H1 (cell line): ENCODE measurements at regions not wholly inside any gene's neighbourhood (a gene's known extent, or its start where the extent isn't known, plus 50 kb on each side); places are given as distances from the start of the nearest gene placed in this dataset.

ENCODE experiments used
- CTCF ChIA-PET: fragments of 300-600 bp; sonication (Branson Sonifier 250); formaldehyde crosslinking; loops from one replicate; lab custom pipeline; 2021; ENCODE audit not compliant: partially characterized antibody; lab: Charles Lee
- POLR2A ChIA-PET: fragments of 300-600 bp; sonication (Branson Sonifier 250); formaldehyde crosslinking; loops from one replicate; lab custom pipeline; 2021; ENCODE audit warnings: inconsistent platforms; ENCODE audit not compliant: partially characterized antibody; lab: Charles Lee
- DNase-seq, 2 experiments: peaks; one replicate each; pipeline versions ENCODE4 v3.0.0 to v3.0.0-alpha.2; 2010 to 2022; ENCODE audit warnings: low spot score in 2 of 2, low read depth in 1 of 2, mixed read lengths in 1 of 2
- FAIRE-seq: peaks from 2 replicates; lab custom pipeline; 2011; peaks lifted over from hg19 to GRCh38; lab: Jason Lieb, UNC
- H2AFZ ChIP-seq: 2 replicates; pipeline ENCODE4 v1.8.1; 2012; ENCODE audit warnings: low read length, inconsistent platforms
- H2AK5ac ChIP-seq: 2 replicates; pipeline ENCODE4 v1.6.1; 2013; ENCODE audit warnings: low read depth, low read length
- H2BK120ac ChIP-seq: replicated peaks from 2 replicates; pipeline ENCODE3; 2013; ENCODE audit warnings: low read depth, low read length, inconsistent platforms
- H2BK12ac ChIP-seq: 2 replicates; pipeline ENCODE4 v1.6.1; 2013; ENCODE audit warnings: low read depth, low read length
- H2BK15ac ChIP-seq: 2 replicates; pipeline ENCODE4 v1.6.1; 2013; ENCODE audit warnings: low read length
- H2BK20ac ChIP-seq: 2 replicates; pipeline ENCODE4 v1.6.1; 2013; ENCODE audit warnings: low read length
- H2BK5ac ChIP-seq: 2 replicates; pipeline ENCODE4 v1.6.1; 2013; ENCODE audit warnings: low read depth, low read length
- H3K14ac ChIP-seq: 2 replicates; pipeline ENCODE4 v1.6.1; 2013; ENCODE audit warnings: inconsistent platforms; ENCODE audit not compliant: insufficient read length
- H3K18ac ChIP-seq: 2 replicates; pipeline ENCODE4 v1.6.1; 2013; ENCODE audit warnings: low read length; ENCODE audit errors: extremely low read depth
- H3K23ac ChIP-seq: 2 replicates; pipeline ENCODE4 v1.6.1; 2013; ENCODE audit warnings: inconsistent platforms; ENCODE audit not compliant: insufficient read length
- H3K23me2 ChIP-seq: 2 replicates; pipeline ENCODE4 v1.6.1; 2013; ENCODE audit warnings: low read depth, low read length
- H3K27ac ChIP-seq: 2 replicates; pipeline ENCODE4 v1.6.1; 2011; ENCODE audit warnings: low read depth, low read length, inconsistent platforms
- H3K27me3 ChIP-seq, 4 experiments: replicated peaks in 1 of 4; 1 replicate in 1 of 4; 2 replicates in 3 of 4; pipeline versions ENCODE4 v1.6.1 to v1.8.1; 2011 to 2013; ENCODE audit warnings: low read length in 3 of 4, mild to moderate bottlenecking in 3 of 4, inconsistent platforms in 2 of 4, mixed read lengths in 2 of 4, moderate library complexity in 1 of 4; ENCODE audit not compliant: control insufficient read depth in 3 of 4, insufficient read depth in 3 of 4; ENCODE audit errors: extremely low read depth in 1 of 4
- H3K36me3 ChIP-seq, 4 experiments: 2 replicates each; pipeline versions ENCODE4 v1.6.1 to v1.8.1; 2011 to 2013; ENCODE audit warnings: mild to moderate bottlenecking in 4 of 4, low read length in 3 of 4, moderate library complexity in 2 of 4, control low read depth in 1 of 4, inconsistent platforms in 1 of 4; ENCODE audit not compliant: insufficient read depth in 4 of 4, control insufficient read depth in 2 of 4
- H3K4ac ChIP-seq: replicated peaks from 2 replicates; pipeline ENCODE3; 2013; ENCODE audit warnings: low read length, low read depth, mixed read lengths, inconsistent platforms; ENCODE audit not compliant: insufficient read length
- H3K4me1 ChIP-seq, 4 experiments: replicated peaks in 1 of 4; 1 replicate in 1 of 4; 2 replicates in 3 of 4; pipeline versions ENCODE4 v1.6.1 to v1.8.1; 2011 to 2013; ENCODE audit warnings: low read length in 3 of 4, inconsistent platforms in 2 of 4, mixed read lengths in 1 of 4; ENCODE audit not compliant: insufficient read depth in 4 of 4, control insufficient read depth in 3 of 4
- H3K4me2 ChIP-seq, 2 experiments: 2 replicates each; pipeline versions ENCODE4 v1.6.1 to v1.8.1; 2011 to 2013; ENCODE audit warnings: low read depth in 2 of 2, low read length in 2 of 2, control low read depth in 1 of 2, inconsistent platforms in 1 of 2, mild to moderate bottlenecking in 1 of 2; ENCODE audit not compliant: insufficient read depth in 1 of 2
- H3K4me3 ChIP-seq, 4 experiments: fragments of 200-600, 300-600 bp in 1 of 4; sonication (generic), shearing (Covaris generic), sonication (Bioruptor Twin) in 1 of 4; 2 replicates each; pipeline versions ENCODE4 v1.5.1 to v1.8.1; 2011 to 2016; ENCODE audit warnings: low read length in 4 of 4, low read depth in 3 of 4, control low read depth in 2 of 4, inconsistent platforms in 2 of 4, mild to moderate bottlenecking in 2 of 4, mixed read lengths in 1 of 4, moderate library complexity in 1 of 4; ENCODE audit not compliant: insufficient read depth in 2 of 4; ENCODE audit errors: extremely low read depth in 1 of 4
- H3K56ac ChIP-seq: replicated peaks from 2 replicates; pipeline ENCODE3; 2013; ENCODE audit warnings: low read depth, mild to moderate bottlenecking, mixed read lengths, low read length, inconsistent platforms; ENCODE audit not compliant: insufficient read length
- H3K79me1 ChIP-seq: 2 replicates; pipeline ENCODE4 v1.6.1; 2013; ENCODE audit warnings: low read depth, low read length, control low read depth
- H3K79me2 ChIP-seq, 2 experiments: 2 replicates each; pipeline versions ENCODE4 v1.6.1 to v1.8.1; 2012 to 2013; ENCODE audit warnings: low read length in 2 of 2, mild to moderate bottlenecking in 2 of 2, inconsistent platforms in 1 of 2; ENCODE audit not compliant: insufficient read depth in 2 of 2, control insufficient read depth in 1 of 2
- H3K9ac ChIP-seq, 4 experiments: replicated peaks in 1 of 4; 1 replicate in 1 of 4; 2 replicates in 3 of 4; pipeline versions ENCODE4 v1.6.1 to v1.8.1; 2011 to 2013; ENCODE audit warnings: low read depth in 3 of 4, low read length in 3 of 4, control low read depth in 2 of 4, mild to moderate bottlenecking in 2 of 4, moderate library complexity in 2 of 4, inconsistent platforms in 1 of 4; ENCODE audit errors: extremely low read depth in 1 of 4
- H3K9me3 ChIP-seq, 2 experiments: 2 replicates each; pipeline versions ENCODE4 v1.6.1 to v1.8.1; 2012 to 2013; ENCODE audit warnings: mild to moderate bottlenecking in 2 of 2, moderate library complexity in 2 of 2, control low read depth in 1 of 2, inconsistent platforms in 1 of 2, low read depth in 1 of 2, low read length in 1 of 2, mixed read lengths in 1 of 2; ENCODE audit not compliant: insufficient read depth in 2 of 2
- H4K20me1 ChIP-seq, 2 experiments: replicated peaks in 1 of 2; 2 replicates each; pipeline versions ENCODE3 to v1.8.1; 2011 to 2013; ENCODE audit warnings: inconsistent platforms in 2 of 2, low read length in 2 of 2, mild to moderate bottlenecking in 1 of 2; ENCODE audit not compliant: insufficient read depth in 2 of 2, control insufficient read depth in 1 of 2
- H4K5ac ChIP-seq: 2 replicates; pipeline ENCODE4 v1.6.1; 2013; ENCODE audit warnings: low read length, low read depth, mixed read lengths, inconsistent platforms; ENCODE audit not compliant: insufficient read length
- H4K8ac ChIP-seq: 2 replicates; pipeline ENCODE4 v1.8.0; 2013; ENCODE audit warnings: mild to moderate bottlenecking, moderate library complexity, low read length, inconsistent platforms; ENCODE audit not compliant: insufficient read depth; ENCODE audit errors: extremely low read depth
- H4K91ac ChIP-seq: replicated peaks from 2 replicates; pipeline ENCODE3; 2013; ENCODE audit warnings: low read length, mixed read lengths, inconsistent platforms; ENCODE audit not compliant: insufficient read length
- WGBS, 2 experiments: shearing (Covaris generic) in 1 of 2; methylation state at CpG; one replicate each; pipeline versions ENCODE4 v1.1.6 to v1.1.7; 2013 to 2015; ENCODE audit warnings: low lambda C conversion rate in 2 of 2, mixed read lengths in 2 of 2, inconsistent platforms in 1 of 2, low coverage in 1 of 2, missing lambda C conversion rate in 1 of 2; ENCODE audit not compliant: insufficient replicate concordance in 2 of 2, insufficient coverage in 1 of 2, insufficient read length in 1 of 2; ENCODE audit errors: extremely low coverage in 1 of 2, missing lambda C conversion rate in 1 of 2; 5-methylcytosine and 5-hydroxymethylcytosine counted together
- TF ChIP-seq, protein P1 (sequence below): IDR thresholded peaks from 2 replicates; pipeline ENCODE4 v1.6.1; 2012; ENCODE audit warnings: low read length, inconsistent platforms

GRCh38 chr1:38772026-38772425, 87.5 kb downstream of the RRAGC start:
- TF ChIP-seq, protein P1, sequence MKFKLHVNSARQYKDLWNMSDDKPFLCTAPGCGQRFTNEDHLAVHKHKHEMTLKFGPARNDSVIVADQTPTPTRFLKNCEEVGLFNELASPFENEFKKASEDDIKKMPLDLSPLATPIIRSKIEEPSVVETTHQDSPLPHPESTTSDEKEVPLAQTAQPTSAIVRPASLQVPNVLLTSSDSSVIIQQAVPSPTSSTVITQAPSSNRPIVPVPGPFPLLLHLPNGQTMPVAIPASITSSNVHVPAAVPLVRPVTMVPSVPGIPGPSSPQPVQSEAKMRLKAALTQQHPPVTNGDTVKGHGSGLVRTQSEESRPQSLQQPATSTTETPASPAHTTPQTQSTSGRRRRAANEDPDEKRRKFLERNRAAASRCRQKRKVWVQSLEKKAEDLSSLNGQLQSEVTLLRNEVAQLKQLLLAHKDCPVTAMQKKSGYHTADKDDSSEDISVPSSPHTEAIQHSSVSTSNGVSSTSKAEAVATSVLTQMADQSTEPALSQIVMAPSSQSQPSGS: no peak
- H3K23me2 ChIP-seq: no peaks in the 10 kb centered on the region
- H3K79me2 ChIP-seq: no peaks in the 10 kb centered on the region
- CTCF ChIA-PET: interaction anchor here (0.7 kb wide), 1 partner anchor 65 kb away, joined by 3 read pairs; no protein-coding TSS in a partner anchor
- H4K91ac ChIP-seq: no peak overlapping the region
- no peak overlapping the region for H3K4me3 ChIP-seq
- no peaks in the 10 kb centered on the region for H3K27me3 ChIP-seq
- no peak overlapping the region for H2BK120ac ChIP-seq
- H3K27ac ChIP-seq: no peak overlapping the region
- H3K9ac ChIP-seq: no peak overlapping the region
- no peaks in the 10 kb centered on the region for H3K9me3 ChIP-seq
- H3K4me1 ChIP-seq: no peaks in the 10 kb centered on the region; a peak in 2 of 7 replicates
- no peak overlapping the region for H2AK5ac ChIP-seq
- no peaks in the 10 kb centered on the region for H3K36me3 ChIP-seq
- DNase-seq (no peak), FAIRE-seq (peak; percentile 65)
- H3K23ac ChIP-seq: no peak overlapping the region
- H3K4ac ChIP-seq: no peak overlapping the region
- H4K20me1 ChIP-seq: no peaks in the 10 kb centered on the region
- no peak overlapping the region for H2BK20ac ChIP-seq
- H3K14ac ChIP-seq: no peak overlapping the region
- H3K4me2 ChIP-seq: no peak overlapping the region
- H3K18ac ChIP-seq: no peak overlapping the region
- no peak overlapping the region for H4K8ac ChIP-seq
- H2BK5ac ChIP-seq: no peak overlapping the region
- H2AFZ ChIP-seq: no peak overlapping the region
- 85% methylated on average over 4 of the region's 4 CpGs; no CpG with 5 or more reads in 1 of the 2 experiments for WGBS, 2 experiments
- H3K56ac ChIP-seq: no peak overlapping the region
- H2BK12ac ChIP-seq: 0 out of 2 replicates have a peak overlapping the region, but pooled peaks have one; percentile 31
- H4K5ac ChIP-seq: no peak overlapping the region
- POLR2A ChIA-PET: no interaction called here
- no peaks in the 10 kb centered on the region for H3K79me1 ChIP-seq
- no peak overlapping the region for H2BK15ac ChIP-seq
